ENCODE measurements at regions not wholly inside any gene's neighbourhood (a gene's known extent, or its start where the extent isn't known, plus 50 kb on each side); places are given as distances from the start of the nearest gene placed in this dataset.
"Not testable (repeated sequence)": the region's sequence is repeated elsewhere in the genome, so short reads cannot be mapped to it uniquely, and the experiment has no call there.

GRCh38 chr17:26987851-26988250 lies 306.1 kb upstream of the WSB1 start:
- not testable (repeated sequence) for H3K9ac ChIP-seq (ENCODE audit: low read length in 2 of 2); H3K4me3 ChIP-seq (ENCODE audit: low read length in 2 of 2); H3K4me1 ChIP-seq (ENCODE audit: control insufficient read depth, insufficient read depth, low read length); H3K27me3 ChIP-seq (ENCODE audit: control insufficient read depth in 1 of 2, insufficient read depth in 2 of 2, low read length in 2 of 2); H3K36me3 ChIP-seq (ENCODE audit: control insufficient read depth in 2 of 2, insufficient read depth in 2 of 2, low read length in 2 of 2); H3K27ac ChIP-seq (ENCODE audit: low read length); H3K9me3 ChIP-seq (ENCODE audit: control insufficient read depth in 2 of 2, low read length in 2 of 2)

- not testable (repeated sequence) for H3K4me1 ChIP-seq (ENCODE audit: control insufficient read depth, insufficient read depth, low read length); H3K4me3 ChIP-seq (ENCODE audit: low read length in 2 of 2); H3K27me3 ChIP-seq (ENCODE audit: control insufficient read depth in 1 of 2, insufficient read depth in 2 of 2, low read length in 2 of 2); H3K27ac ChIP-seq (ENCODE audit: low read length); H3K9ac ChIP-seq (ENCODE audit: low read length in 2 of 2); H3K9me3 ChIP-seq (ENCODE audit: control insufficient read depth in 2 of 2, low read length in 2 of 2); H3K36me3 ChIP-seq (ENCODE audit: control insufficient read depth in 2 of 2, insufficient read depth in 2 of 2, low read length in 2 of 2)
These were observed 299.3 kb upstream of the WSB1 start for GRCh38 chr17:26994648-26995047.

GRCh38 chr17:26996146-26996916 lies 297.6 kb upstream of the WSB1 start:
- H3K4me1 ChIP-seq (ENCODE audit: control insufficient read depth, insufficient read depth, low read length) = not testable (repeated sequence)

GRCh38 chr17:27007734-27008531 lies 286.0 kb upstream of the WSB1 start:
- not testable (repeated sequence) for H3K9me3 ChIP-seq (ENCODE audit: control insufficient read depth in 2 of 2, low read length in 2 of 2); H3K4me1 ChIP-seq (ENCODE audit: control insufficient read depth, insufficient read depth, low read length); H3K27ac ChIP-seq (ENCODE audit: low read length); H3K4me3 ChIP-seq (ENCODE audit: low read length in 2 of 2); H3K36me3 ChIP-seq (ENCODE audit: control insufficient read depth in 2 of 2, insufficient read depth in 2 of 2, low read length in 2 of 2); H3K27me3 ChIP-seq (ENCODE audit: control insufficient read depth in 1 of 2, insufficient read depth in 2 of 2, low read length in 2 of 2); H3K9ac ChIP-seq (ENCODE audit: low read length in 2 of 2)

More at GRCh38 chr17:26996146-26996916, 297.6 kb upstream of the WSB1 start:
- H3K9me3 ChIP-seq (ENCODE audit: control insufficient read depth in 2 of 2, low read length in 2 of 2); H3K27ac ChIP-seq (ENCODE audit: low read length); H3K36me3 ChIP-seq (ENCODE audit: control insufficient read depth in 2 of 2, insufficient read depth in 2 of 2, low read length in 2 of 2); H3K9ac ChIP-seq (ENCODE audit: low read length in 2 of 2); H3K27me3 ChIP-seq (ENCODE audit: control insufficient read depth in 1 of 2, insufficient read depth in 2 of 2, low read length in 2 of 2); H3K4me3 ChIP-seq (ENCODE audit: low read length in 2 of 2): not testable (repeated sequence)

GRCh38 chr17:27009087-27009486 lies 284.8 kb upstream of the WSB1 start:
- Histone ChIP-seq H3K9me3 (ENCODE audit: control insufficient read depth in 2 of 2, low read length in 2 of 2) (no peaks in the 10 kb centered on the region), H3K4me1 (ENCODE audit: control insufficient read depth, insufficient read depth, low read length) (no peaks in the 10 kb centered on the region), H3K27me3 (ENCODE audit: control insufficient read depth in 1 of 2, insufficient read depth in 2 of 2, low read length in 2 of 2) (no peaks in the 10 kb centered on the region), H3K36me3 (ENCODE audit: control insufficient read depth in 2 of 2, insufficient read depth in 2 of 2, low read length in 2 of 2) (no peaks in the 10 kb centered on the region), H3K27ac (ENCODE audit: low read length) (no peak overlapping the region), H3K9ac (ENCODE audit: low read length in 2 of 2) (no peak overlapping the region), H3K4me3 (ENCODE audit: low read length in 2 of 2) (no peak overlapping the region)

GRCh38 chr17:27010138-27010537 lies 283.8 kb upstream of the WSB1 start:
- not testable (repeated sequence) for H3K36me3 ChIP-seq (ENCODE audit: control insufficient read depth in 2 of 2, insufficient read depth in 2 of 2, low read length in 2 of 2); H3K9me3 ChIP-seq (ENCODE audit: control insufficient read depth in 2 of 2, low read length in 2 of 2); H3K27me3 ChIP-seq (ENCODE audit: control insufficient read depth in 1 of 2, insufficient read depth in 2 of 2, low read length in 2 of 2); H3K9ac ChIP-seq (ENCODE audit: low read length in 2 of 2); H3K4me1 ChIP-seq (ENCODE audit: control insufficient read depth, insufficient read depth, low read length); H3K27ac ChIP-seq (ENCODE audit: low read length); H3K4me3 ChIP-seq (ENCODE audit: low read length in 2 of 2)

- not testable (repeated sequence) for H3K36me3 ChIP-seq (ENCODE audit: control insufficient read depth in 2 of 2, insufficient read depth in 2 of 2, low read length in 2 of 2); H3K4me1 ChIP-seq (ENCODE audit: control insufficient read depth, insufficient read depth, low read length); H3K9me3 ChIP-seq (ENCODE audit: control insufficient read depth in 2 of 2, low read length in 2 of 2); H3K27me3 ChIP-seq (ENCODE audit: control insufficient read depth in 1 of 2, insufficient read depth in 2 of 2, low read length in 2 of 2); H3K9ac ChIP-seq (ENCODE audit: low read length in 2 of 2); H3K4me3 ChIP-seq (ENCODE audit: low read length in 2 of 2); H3K27ac ChIP-seq (ENCODE audit: low read length)
These were observed 263.4 kb upstream of the WSB1 start for GRCh38 chr17:27030552-27030951.

GRCh38 chr17:27038676-27039075 lies 255.2 kb upstream of the WSB1 start:
- H3K27me3 ChIP-seq (ENCODE audit: control insufficient read depth in 1 of 2, insufficient read depth in 2 of 2, low read length in 2 of 2) = no peaks in the 10 kb centered on the region
- H3K9me3 ChIP-seq (ENCODE audit: control insufficient read depth in 2 of 2, low read length in 2 of 2) = no peaks in the 10 kb centered on the region
- H3K36me3 ChIP-seq (ENCODE audit: control insufficient read depth in 2 of 2, insufficient read depth in 2 of 2, low read length in 2 of 2) = no peaks in the 10 kb centered on the region
- H3K27ac ChIP-seq (ENCODE audit: low read length) = no peak overlapping the region
- H3K4me3 ChIP-seq (ENCODE audit: low read length in 2 of 2) = no peak overlapping the region
- no peak overlapping the region for H3K9ac ChIP-seq (ENCODE audit: low read length in 2 of 2)
- H3K4me1 ChIP-seq (ENCODE audit: control insufficient read depth, insufficient read depth, low read length) = no peaks in the 10 kb centered on the region

- H3K36me3 ChIP-seq (ENCODE audit: control insufficient read depth in 2 of 2, insufficient read depth in 2 of 2, low read length in 2 of 2); H3K4me1 ChIP-seq (ENCODE audit: control insufficient read depth, insufficient read depth, low read length); H3K27ac ChIP-seq (ENCODE audit: low read length); H3K9ac ChIP-seq (ENCODE audit: low read length in 2 of 2); H3K9me3 ChIP-seq (ENCODE audit: control insufficient read depth in 2 of 2, low read length in 2 of 2); H3K4me3 ChIP-seq (ENCODE audit: low read length in 2 of 2); H3K27me3 ChIP-seq (ENCODE audit: control insufficient read depth in 1 of 2, insufficient read depth in 2 of 2, low read length in 2 of 2): not testable (repeated sequence)
These were observed 248.9 kb upstream of the WSB1 start for GRCh38 chr17:27045039-27045438.

- no peak overlapping the region for H3K4me3 ChIP-seq (ENCODE audit: low read length in 2 of 2)
- H3K27ac ChIP-seq (ENCODE audit: low read length) = no peak overlapping the region
- H3K9me3 ChIP-seq (ENCODE audit: control insufficient read depth in 2 of 2, low read length in 2 of 2) = peaks cover 0 to 3% of the 10 kb centered on the region in 2 donors
- no peaks in the 10 kb centered on the region for H3K4me1 ChIP-seq (ENCODE audit: control insufficient read depth, insufficient read depth, low read length)
- H3K36me3 ChIP-seq (ENCODE audit: control insufficient read depth in 2 of 2, insufficient read depth in 2 of 2, low read length in 2 of 2) = no peaks in the 10 kb centered on the region
- H3K27me3 ChIP-seq (ENCODE audit: control insufficient read depth in 1 of 2, insufficient read depth in 2 of 2, low read length in 2 of 2) = peaks cover 0 to 2% of the 10 kb centered on the region in 2 donors
- H3K9ac ChIP-seq (ENCODE audit: low read length in 2 of 2) = no peak overlapping the region
These were observed 244.7 kb upstream of the WSB1 start for GRCh38 chr17:27049104-27049784.

Data from stomach smooth muscle (tissue), 2 donors.